Right lobe of liver (tissue), 6 donors: ENCODE measurements at regions not wholly inside any gene's neighbourhood (a gene's known extent, or its start where the extent isn't known, plus 50 kb on each side); places are given as distances from the start of the nearest gene placed in this dataset.

Experiments
- ATAC-seq, 4 donors: fragments of 200-7000 bp; cut with Tn5 transposase; one replicate each; pipeline ENCODE4 v1.9.1; 2020; ENCODE audit warnings: mild to moderate bottlenecking in 4 of 4, moderate library complexity in 4 of 4
- DNase-seq, 3 donors: peaks; one replicate each; pipeline ENCODE4 v3.0.0-alpha.2; 2020
- H3K27ac ChIP-seq, 3 donors: fragments of 200-600 bp; one replicate each; pipeline ENCODE4 v1.8.0; 2022
- H3K27me3 ChIP-seq, 2 donors: fragments of 200-600 bp; one replicate each; pipeline ENCODE4 v1.8.0; 2022
- H3K36me3 ChIP-seq, 4 donors: fragments of 200-600 bp; sonication (generic) in 1 of 4; one replicate each; pipeline versions ENCODE4 v1.5.1 to v1.8.0; 2017 to 2022; ENCODE audit warnings: control low read depth in 1 of 4
- H3K4me1 ChIP-seq, 4 donors: fragments of 200-600 bp; sonication (generic) in 1 of 4; one replicate each; pipeline versions ENCODE4 v1.5.1 to v1.8.0; 2017 to 2022; ENCODE audit warnings: control low read depth in 1 of 4
- H3K4me3 ChIP-seq, 3 donors: fragments of 200-600 bp; one replicate each; pipeline ENCODE4 v1.8.0; 2022
- H3K9me3 ChIP-seq, 4 donors: fragments of 200-600 bp; sonication (generic) in 1 of 4; one replicate each; pipeline versions ENCODE4 v1.5.1 to v1.8.0; 2017 to 2022; ENCODE audit warnings: control low read depth in 1 of 4
- CTCF ChIP-seq, 4 donors: fragments of 200-600 bp in 3 of 4; fragments of 450-650 bp in 1 of 4; IDR thresholded peaks; one replicate each; pipeline versions ENCODE4 v1.5.1 to v1.8.0; 2016 to 2022; ENCODE audit warnings: antibody characterized with exemption in 4 of 4, mild to moderate bottlenecking in 2 of 4
- POLR2A ChIP-seq: fragments of 450-650 bp; IDR thresholded peaks from one replicate; pipeline ENCODE4 v1.6.1; 2017; ENCODE audit warnings: antibody characterized with exemption, mild to moderate bottlenecking
- WGBS: methylation state at CpG from one replicate; pipeline ENCODE4 v1.1.6; 2018; ENCODE audit warnings: low coverage, low lambda C conversion rate; ENCODE audit not compliant: insufficient coverage; ENCODE audit errors: missing lambda C conversion rate; 5-methylcytosine and 5-hydroxymethylcytosine counted together
- intact Hi-C, 2 donors: fragments of 100-400 bp; cut with DNase I; formaldehyde crosslinking; loops; one replicate each; pipeline versions ENCODE4 v1.11.2 to v1.14.1; 2022
- donor health status: DM: no; HTN: yes; CAD: no.
- donor health status: DM: no; HTN: no; CAD: no.
- donor health status: DM: no; HTN: no; CAD: no.
- donor health status: DM: no; HTN: yes; CAD: no.
- donor health status: DM: no; HTN: yes; CAD: no.

- H3K36me3 ChIP-seq = no peaks in the 10 kb centered on the region
- intact Hi-C loops = no loop called here
Measured at GRCh38 chr22:35138521-35138920, 72.6 kb downstream of the ISX start.

DNA sequence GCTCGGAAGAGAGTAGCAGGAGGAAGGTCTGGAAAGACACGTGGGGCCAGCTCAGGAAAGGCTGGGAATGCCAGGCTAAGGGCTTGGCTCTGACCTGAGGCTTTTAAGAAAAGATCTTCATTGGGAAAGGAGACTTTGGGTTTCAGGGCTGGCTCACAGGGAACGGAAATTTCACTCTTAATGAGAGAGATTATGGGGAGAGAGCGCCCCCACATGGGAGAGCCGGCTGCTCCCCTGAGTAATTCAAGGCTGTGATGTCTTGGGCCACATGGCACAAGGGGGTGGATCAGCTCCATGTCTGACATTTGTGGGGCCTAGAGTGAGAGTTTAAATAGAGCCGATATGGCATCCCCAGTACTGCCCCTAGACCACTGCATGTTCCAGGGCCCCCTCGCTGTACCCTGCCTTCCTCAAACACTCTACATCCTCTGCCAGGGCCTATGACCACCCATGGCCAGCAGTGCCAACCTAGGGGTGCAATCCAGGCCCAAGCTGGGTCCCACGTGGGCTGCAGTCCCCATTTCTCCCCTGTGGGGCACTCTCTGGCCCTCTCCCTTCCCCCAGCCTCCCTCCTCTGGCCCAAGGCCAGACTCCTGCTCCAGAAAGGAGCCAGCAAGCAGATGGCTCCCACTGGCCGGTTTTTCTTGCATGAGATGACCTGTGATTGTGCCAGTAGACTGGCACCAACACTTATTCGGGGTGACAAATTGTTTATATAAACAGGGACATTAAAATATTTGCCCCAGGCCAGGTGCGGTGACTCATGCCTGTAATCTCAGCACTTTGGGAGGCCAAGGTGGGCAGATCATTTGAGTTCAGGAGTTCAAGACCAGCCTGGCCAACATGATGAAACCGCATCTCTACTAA is 75.2 kb downstream of the ISX start:
- no peaks in the 10 kb centered on the region for H3K36me3 ChIP-seq
- ATAC-seq = no peak
- no peak overlapping the region for H3K27ac ChIP-seq
- WGBS = 32% methylated on average over 9 of the region's 12 CpGs
- no peak overlapping the region for H3K4me3 ChIP-seq
- TF ChIP-seq POLR2A (no peak), CTCF (IDR thresholded peaks at IDR 0.05) (no peak)
- H3K27me3 ChIP-seq = no peaks in the 10 kb centered on the region
- intact Hi-C loops = no loop called here
- no peak for DNase-seq
- no peaks in the 10 kb centered on the region for H3K9me3 ChIP-seq
- no peaks in the 10 kb centered on the region for H3K4me1 ChIP-seq

More at GRCh38 chr22:35138521-35138920, 72.6 kb downstream of the ISX start:
- Histone ChIP-seq H3K9me3 (no peaks in the 10 kb centered on the region), H3K27me3 (no peaks in the 10 kb centered on the region), H3K4me3 (no peak overlapping the region), H3K4me1 (no peaks in the 10 kb centered on the region), H3K27ac (no peak overlapping the region)
- WGBS = 80% methylated on average over 1 of the region's 5 CpGs
- DNase-seq (no peak), ATAC-seq (no peak)
- no peak for TF ChIP-seq POLR2A
- no peak for TF ChIP-seq CTCF (IDR thresholded peaks at IDR 0.05)

DNA sequence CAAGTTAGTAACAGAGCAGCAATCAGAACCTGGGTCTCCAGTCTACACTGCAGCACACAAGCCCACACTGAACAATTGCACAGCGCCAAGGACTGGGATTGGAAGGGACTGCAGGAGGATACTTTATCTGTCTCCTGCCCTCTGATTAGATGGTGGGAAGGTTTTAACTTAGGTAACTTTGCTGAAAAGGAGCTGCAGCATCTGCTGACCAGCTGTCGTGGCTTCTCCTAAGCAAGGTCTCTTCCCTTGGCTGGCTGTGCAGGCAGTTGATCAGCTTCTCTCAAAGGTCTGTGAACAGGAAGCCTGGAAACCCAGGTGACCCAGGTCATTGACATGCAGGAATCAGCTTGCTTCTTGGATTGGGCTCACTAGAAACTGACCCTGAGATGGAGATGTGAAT is 82.4 kb downstream of the ISX start:
- Histone ChIP-seq H3K4me1 (no peaks in the 10 kb centered on the region), H3K9me3 (no peaks in the 10 kb centered on the region), H3K27ac (no peak overlapping the region), H3K4me3 (no peak overlapping the region), H3K27me3 (no peaks in the 10 kb centered on the region), H3K36me3 (no peaks in the 10 kb centered on the region)
- intact Hi-C loops = no loop called here
- 73% methylated on average over 1 of the region's 2 CpGs for WGBS
- ATAC-seq = no peak
- TF ChIP-seq POLR2A (no peak), CTCF (IDR thresholded peaks at IDR 0.05) (no peak)
- DNase-seq = no peak

GRCh38 chr22:35148866-35149548 is 83.0 kb downstream of the ISX start:
- no peaks in the 10 kb centered on the region for H3K27me3 ChIP-seq
- intact Hi-C loops = no loop called here
- WGBS = 34% methylated on average over 2 of the region's 10 CpGs

More at GRCh38 chr22:35148866-35149548, 83.0 kb downstream of the ISX start:
- ATAC-seq = no peak
- TF ChIP-seq CTCF (IDR thresholded peaks at IDR 0.05) = no peak
- no peak for TF ChIP-seq POLR2A
- no peak overlapping the region for H3K4me3 ChIP-seq
- H3K4me1 ChIP-seq = no peaks in the 10 kb centered on the region
- DNase-seq = no peak
- no peaks in the 10 kb centered on the region for H3K9me3 ChIP-seq
- H3K36me3 ChIP-seq = no peaks in the 10 kb centered on the region
- no peak overlapping the region for H3K27ac ChIP-seq
